Natural killer cell (primary cell): ENCODE measurements at regions not wholly inside any gene's neighbourhood (a gene's known extent, or its start where the extent isn't known, plus 50 kb on each side); places are given as distances from the start of the nearest gene placed in this dataset.

Experiments used
- ATAC-seq, 3 donors: fragments of 150-1000 bp in 2 of 3; fragments of 200-7000 bp in 1 of 3; cut with Tn5 transposase; 1 replicate in 1 of 3; 2 replicates in 2 of 3; pipeline ENCODE4 v1.10.0; 2021; ENCODE audit warnings: mild to moderate bottlenecking in 2 of 3, moderate library complexity in 2 of 3
- DNase-seq, 2 donors: peaks; one replicate each; pipeline versions ENCODE4 v3.0.0 to v3.0.0-alpha.2; 2013 to 2021; ENCODE audit warnings: mixed read lengths in 1 of 2
- H3K27ac ChIP-seq: one replicate; pipeline ENCODE4 v1.5.1; 2013; ENCODE audit warnings: mild to moderate bottlenecking, low read length
- H3K27me3 ChIP-seq: one replicate; pipeline ENCODE4 v1.6.1; 2013; ENCODE audit warnings: low read length; ENCODE audit not compliant: control insufficient read depth, insufficient read depth
- H3K36me3 ChIP-seq: one replicate; pipeline ENCODE4 v1.6.1; 2013; ENCODE audit warnings: low read length; ENCODE audit not compliant: control insufficient read depth, insufficient read depth
- H3K4me1 ChIP-seq: one replicate; pipeline ENCODE4 v1.6.1; 2013; ENCODE audit warnings: low read length; ENCODE audit not compliant: control insufficient read depth, insufficient read depth
- H3K4me3 ChIP-seq: one replicate; pipeline ENCODE4 v1.5.1; 2013; ENCODE audit warnings: low read length
- H3K9me3 ChIP-seq: one replicate; pipeline ENCODE4 v1.6.1; 2013; ENCODE audit warnings: low read length; ENCODE audit not compliant: control insufficient read depth, insufficient read depth
- H3K27ac Mint-ChIP-seq, 2 donors: one replicate each; pipeline ENCODE4 v1.8.0; 2022; ENCODE audit warnings: mild to moderate bottlenecking in 2 of 2, mixed read lengths in 2 of 2, moderate library complexity in 1 of 2
- H3K27me3 Mint-ChIP-seq, 2 donors: one replicate each; pipeline ENCODE4 v1.8.0; 2022; ENCODE audit warnings: low read depth in 2 of 2, mixed read lengths in 2 of 2
- H3K36me3 Mint-ChIP-seq: one replicate; pipeline ENCODE4 v1.8.0; 2022; ENCODE audit warnings: mixed read lengths
- H3K4me1 Mint-ChIP-seq, 2 donors: one replicate each; pipeline ENCODE4 v1.8.0; 2022; ENCODE audit warnings: mixed read lengths in 2 of 2
- H3K4me3 Mint-ChIP-seq: one replicate; pipeline ENCODE4 v1.8.0; 2022; ENCODE audit warnings: mild to moderate bottlenecking, moderate library complexity, mixed read lengths
- H3K9me3 Mint-ChIP-seq, 2 donors: one replicate each; pipeline ENCODE4 v1.8.0; 2022; ENCODE audit warnings: mixed read lengths in 2 of 2
- CTCF ChIP-seq: fragments of 200-600 bp; IDR thresholded peaks from one replicate; pipeline ENCODE4 v1.8.0; 2022; ENCODE audit warnings: antibody characterized with exemption
- WGBS: methylation state at CpG from one replicate; pipeline ENCODE4 v1.1.7; 2013; ENCODE audit warnings: missing lambda C conversion rate; ENCODE audit not compliant: insufficient coverage; 5-methylcytosine and 5-hydroxymethylcytosine counted together
- intact Hi-C: fragments of 100-400 bp; cut with micrococcal nuclease; formaldehyde crosslinking; loops from one replicate; pipeline ENCODE4 v1.14.2; 2022

DNA sequence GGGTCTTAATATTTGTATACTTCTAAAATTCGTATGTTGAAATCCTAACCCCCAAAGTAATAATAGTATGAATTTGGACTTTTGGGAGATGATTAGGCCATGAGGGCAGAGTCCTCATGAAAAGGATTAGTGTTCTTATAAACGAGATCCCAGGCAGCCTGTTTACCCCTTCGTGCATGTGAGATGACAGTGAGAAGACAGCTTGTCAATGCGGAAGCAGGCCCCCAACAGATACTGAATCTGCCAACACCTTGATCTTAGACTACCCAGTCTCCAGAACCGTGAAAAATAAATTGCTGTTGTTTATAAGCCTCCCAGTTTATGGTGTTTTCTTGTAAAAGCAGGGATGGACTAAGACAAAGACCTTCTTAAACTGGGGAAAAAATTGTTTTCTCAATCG, 714.2 kb downstream of the SI start:
- WGBS = 67% methylated on average over 3 of the region's 6 CpGs
- intact Hi-C loops = no loop called here
- peaks cover 6 to 7% of the 10 kb centered on the region in 2 donors for H3K9me3 Mint-ChIP-seq
- H3K4me3 Mint-ChIP-seq = no peak overlapping the region
- DNase-seq (no peak), ATAC-seq (no peak)
- Histone ChIP-seq H3K27me3 (no peaks in the 10 kb centered on the region), H3K27ac (no peak overlapping the region), H3K4me3 (no peak overlapping the region), H3K4me1 (no peaks in the 10 kb centered on the region), H3K36me3 (no peaks in the 10 kb centered on the region), H3K9me3 (no peaks in the 10 kb centered on the region)
- TF ChIP-seq CTCF = no peak
- H3K27ac Mint-ChIP-seq = no peak overlapping the region
- H3K4me1 Mint-ChIP-seq = no peaks in the 10 kb centered on the region
- no peaks in the 10 kb centered on the region for H3K36me3 Mint-ChIP-seq
- H3K27me3 Mint-ChIP-seq = no peaks in the 10 kb centered on the region

DNA sequence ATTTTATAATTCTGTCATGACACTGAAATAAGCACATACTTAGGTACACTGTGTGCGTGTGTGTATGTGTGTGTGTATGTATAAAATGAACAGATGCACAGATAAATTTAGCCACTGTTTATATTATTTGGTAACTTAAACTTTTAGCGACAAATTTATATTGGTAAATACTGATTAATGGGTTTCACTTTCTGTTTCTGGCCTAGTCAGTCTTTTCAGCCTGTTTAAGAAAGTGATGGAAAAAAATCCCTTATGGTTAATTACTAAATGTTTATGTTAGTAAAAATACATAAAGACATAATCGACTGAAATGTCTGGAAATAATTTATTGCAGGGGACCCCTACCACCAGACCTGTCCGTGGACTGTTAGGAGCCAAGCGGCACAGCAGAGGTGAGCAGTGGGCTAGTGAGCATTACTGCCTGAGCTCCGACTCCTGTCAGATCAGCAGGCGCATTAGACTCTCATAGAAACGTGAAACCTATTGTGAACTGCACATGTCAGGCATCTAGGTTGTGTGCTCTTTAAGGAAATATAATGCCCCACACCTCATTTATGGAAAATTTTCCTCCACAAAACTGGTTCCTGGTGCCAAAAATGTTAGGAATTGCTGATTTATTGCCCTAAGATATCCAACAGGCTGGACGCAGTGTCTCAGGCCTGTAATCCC, 717.4 kb downstream of the SI start:
- WGBS = 86% methylated on average over 8 of the region's 9 CpGs
- Histone ChIP-seq H3K9me3 (no peaks in the 10 kb centered on the region), H3K27me3 (no peaks in the 10 kb centered on the region), H3K36me3 (no peaks in the 10 kb centered on the region), H3K4me3 (no peak overlapping the region), H3K27ac (no peak overlapping the region), H3K4me1 (no peaks in the 10 kb centered on the region)
- peaks cover 6% of the 10 kb centered on the region for H3K36me3 Mint-ChIP-seq
- peaks cover 4 to 15% of the 10 kb centered on the region in 2 donors for H3K9me3 Mint-ChIP-seq
- H3K4me3 Mint-ChIP-seq = no peak overlapping the region
- intact Hi-C loops = no loop called here
- no peak for TF ChIP-seq CTCF
- no peak overlapping the region for H3K27ac Mint-ChIP-seq
- ATAC-seq (no peak), DNase-seq (no peak)
- no peaks in the 10 kb centered on the region for H3K4me1 Mint-ChIP-seq
- no peaks in the 10 kb centered on the region for H3K27me3 Mint-ChIP-seq

GRCh38 chr3:164360078-164360578, 718.2 kb downstream of the SI start:
- Mint-ChIP-seq H3K27me3 (no peaks in the 10 kb centered on the region), H3K36me3 (peaks cover 6% of the 10 kb centered on the region), H3K27ac (no peak overlapping the region), H3K4me1 (no peaks in the 10 kb centered on the region), H3K9me3 (peaks cover 4 to 15% of the 10 kb centered on the region in 2 donors), H3K4me3 (no peak overlapping the region)
- WGBS = 89% methylated on average over 8 of the region's 10 CpGs
- no peak overlapping the region for H3K4me3 ChIP-seq
- ATAC-seq = no peak
- no peaks in the 10 kb centered on the region for H3K4me1 ChIP-seq
- H3K27ac ChIP-seq = no peak overlapping the region
- TF ChIP-seq CTCF = no peak
- DNase-seq = no peak
- no peaks in the 10 kb centered on the region for H3K36me3 ChIP-seq
- H3K27me3 ChIP-seq = no peaks in the 10 kb centered on the region
- intact Hi-C loops = no loop called here
- no peaks in the 10 kb centered on the region for H3K9me3 ChIP-seq

DNA sequence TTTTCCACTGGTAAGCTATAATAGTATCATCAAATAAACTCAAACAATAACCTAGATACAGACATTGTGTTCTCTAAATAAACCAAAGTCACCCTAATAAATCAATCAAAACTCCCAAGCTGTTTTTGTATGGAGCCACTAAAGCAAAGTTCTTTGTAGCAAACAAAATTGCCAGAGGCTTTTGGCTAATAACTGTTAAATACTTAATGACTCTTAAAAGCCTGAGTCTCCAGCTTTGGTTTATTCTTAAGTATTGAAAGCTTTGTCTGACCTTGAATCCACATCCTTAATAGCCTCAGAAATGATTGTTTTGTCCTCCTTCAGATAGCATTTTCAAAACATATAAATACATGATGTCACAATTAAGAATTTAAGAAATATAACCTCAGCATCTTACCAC, 725.3 kb downstream of the SI start:
- peaks cover 4 to 10% of the 10 kb centered on the region in 2 donors for H3K9me3 Mint-ChIP-seq
- Histone ChIP-seq H3K4me3 (no peak overlapping the region), H3K4me1 (no peaks in the 10 kb centered on the region), H3K36me3 (no peaks in the 10 kb centered on the region), H3K9me3 (no peaks in the 10 kb centered on the region), H3K27me3 (no peaks in the 10 kb centered on the region), H3K27ac (no peak overlapping the region)
- H3K4me3 Mint-ChIP-seq = no peak overlapping the region
- no peaks in the 10 kb centered on the region for H3K4me1 Mint-ChIP-seq
- TF ChIP-seq CTCF = no peak
- intact Hi-C loops = no loop called here
- DNase-seq (no peak), ATAC-seq (no peak)
- H3K36me3 Mint-ChIP-seq = no peaks in the 10 kb centered on the region
- no peak overlapping the region for H3K27ac Mint-ChIP-seq
- no peaks in the 10 kb centered on the region for H3K27me3 Mint-ChIP-seq
